ENCODE measurements at regions not wholly inside any gene's neighbourhood (a gene's known extent, or its start where the extent isn't known, plus 50 kb on each side); places are given as distances from the start of the nearest gene placed in this dataset.
"Not testable (repeated sequence)": the region's sequence is repeated elsewhere in the genome, so short reads cannot be mapped to it uniquely, and the experiment has no call there.

GRCh38 chr3:20503394-20504082 is 317.5 kb upstream of the SGO1 start:
- DNase-seq: no peak
- in situ Hi-C loops (cut with MboI; ENCODE audit: low pct_unique_long_range_greater_than_20kb, low sequenced_read_pairs): no loop called here

GRCh38 chr3:20490996-20491395 is 305.0 kb upstream of the SGO1 start:
- in situ Hi-C loops (cut with MboI; ENCODE audit: low pct_unique_long_range_greater_than_20kb, low sequenced_read_pairs): no loop called here
- no peak for DNase-seq

- in situ Hi-C loops (cut with MboI; ENCODE audit: low pct_unique_long_range_greater_than_20kb, low sequenced_read_pairs): no loop called here
Measured at GRCh38 chr3:20488151-20488550, 302.1 kb upstream of the SGO1 start.

GRCh38 chr3:20484126-20484525 is 298.1 kb upstream of the SGO1 start:
- in situ Hi-C loops (cut with MboI; ENCODE audit: low pct_unique_long_range_greater_than_20kb, low sequenced_read_pairs): no loop called here
- no peak for DNase-seq

More at GRCh38 chr3:20488151-20488550, 302.1 kb upstream of the SGO1 start:
- DNase-seq: no peak

- DNase-seq: no peak
- in situ Hi-C loops (cut with MboI; ENCODE audit: low pct_unique_long_range_greater_than_20kb, low sequenced_read_pairs): no loop called here
Measured at GRCh38 chr3:20482350-20482749, 296.3 kb upstream of the SGO1 start.

- in situ Hi-C loops (cut with MboI; ENCODE audit: low pct_unique_long_range_greater_than_20kb, low sequenced_read_pairs): no loop called here
- DNase-seq: no peak
Measured at GRCh38 chr3:20480786-20481365, 294.9 kb upstream of the SGO1 start.

- in situ Hi-C loops (cut with MboI; ENCODE audit: low pct_unique_long_range_greater_than_20kb, low sequenced_read_pairs): no loop called here
- no peak for DNase-seq
Measured at GRCh38 chr3:20478436-20478835, 292.4 kb upstream of the SGO1 start.

- in situ Hi-C loops (cut with MboI; ENCODE audit: low pct_unique_long_range_greater_than_20kb, low sequenced_read_pairs): not testable (repeated sequence)
Measured at GRCh38 chr3:20464237-20464636, 278.2 kb upstream of the SGO1 start.

GRCh38 chr3:20462723-20463122 is 276.7 kb upstream of the SGO1 start:
- in situ Hi-C loops (cut with MboI; ENCODE audit: low pct_unique_long_range_greater_than_20kb, low sequenced_read_pairs): no loop called here
- no peak for DNase-seq

More at GRCh38 chr3:20464237-20464636, 278.2 kb upstream of the SGO1 start:
- DNase-seq: not testable (repeated sequence)

GRCh38 chr3:20462226-20462625 is 276.2 kb upstream of the SGO1 start:
- in situ Hi-C loops (cut with MboI; ENCODE audit: low pct_unique_long_range_greater_than_20kb, low sequenced_read_pairs): no loop called here

GRCh38 chr3:20458994-20459716 is 273.1 kb upstream of the SGO1 start:
- no peak for DNase-seq
- in situ Hi-C loops (cut with MboI; ENCODE audit: low pct_unique_long_range_greater_than_20kb, low sequenced_read_pairs): no loop called here

More at GRCh38 chr3:20462226-20462625, 276.2 kb upstream of the SGO1 start:
- DNase-seq: no peak

- in situ Hi-C loops (cut with MboI; ENCODE audit: low pct_unique_long_range_greater_than_20kb, low sequenced_read_pairs): no loop called here
- no peak for DNase-seq
Measured at GRCh38 chr3:20456511-20456910, 270.5 kb upstream of the SGO1 start.

GRCh38 chr3:20451170-20451569 is 265.2 kb upstream of the SGO1 start:
- in situ Hi-C loops (cut with MboI; ENCODE audit: low pct_unique_long_range_greater_than_20kb, low sequenced_read_pairs): no loop called here
- DNase-seq: no peak

GRCh38 chr3:20450611-20451010 is 264.6 kb upstream of the SGO1 start:
- DNase-seq: no peak
- in situ Hi-C loops (cut with MboI; ENCODE audit: low pct_unique_long_range_greater_than_20kb, low sequenced_read_pairs): no loop called here

GRCh38 chr3:20442846-20443245 is 256.8 kb upstream of the SGO1 start:
- in situ Hi-C loops (cut with MboI; ENCODE audit: low pct_unique_long_range_greater_than_20kb, low sequenced_read_pairs): no loop called here
- DNase-seq: no peak

GRCh38 chr3:20427268-20427667 is 241.3 kb upstream of the SGO1 start:
- in situ Hi-C loops (cut with MboI; ENCODE audit: low pct_unique_long_range_greater_than_20kb, low sequenced_read_pairs); DNase-seq: not testable (repeated sequence)

GRCh38 chr3:20425138-20425537 is 239.1 kb upstream of the SGO1 start:
- DNase-seq: no peak
- in situ Hi-C loops (cut with MboI; ENCODE audit: low pct_unique_long_range_greater_than_20kb, low sequenced_read_pairs): no loop called here

- DNase-seq: no peak
- in situ Hi-C loops (cut with MboI; ENCODE audit: low pct_unique_long_range_greater_than_20kb, low sequenced_read_pairs): no loop called here
Measured at GRCh38 chr3:20424086-20424485, 238.1 kb upstream of the SGO1 start.

- DNase-seq: no peak
- in situ Hi-C loops (cut with MboI; ENCODE audit: low pct_unique_long_range_greater_than_20kb, low sequenced_read_pairs): no loop called here
Measured at GRCh38 chr3:20422391-20422790, 236.4 kb upstream of the SGO1 start.

- in situ Hi-C loops (cut with MboI; ENCODE audit: low pct_unique_long_range_greater_than_20kb, low sequenced_read_pairs): no loop called here
- DNase-seq: no peak
Measured at GRCh38 chr3:20417388-20418108, 231.5 kb upstream of the SGO1 start.
